IPS-15b (cell line): ENCODE measurements at regions not wholly inside any gene's neighbourhood (a gene's known extent, or its start where the extent isn't known, plus 50 kb on each side); places are given as distances from the start of the nearest gene placed in this dataset.

Experiments
- H3K27me3 ChIP-seq: one replicate; pipeline ENCODE4 v1.6.1; 2013; ENCODE audit warnings: low read length; ENCODE audit not compliant: control insufficient read depth, insufficient read depth
- H3K36me3 ChIP-seq: one replicate; pipeline ENCODE4 v1.6.1; 2013; ENCODE audit warnings: low read length; ENCODE audit not compliant: control insufficient read depth, insufficient read depth
- H3K4me1 ChIP-seq: one replicate; pipeline ENCODE4 v1.6.1; 2013; ENCODE audit warnings: mild to moderate bottlenecking, low read length; ENCODE audit not compliant: control insufficient read depth, insufficient read depth
- H3K4me3 ChIP-seq: one replicate; pipeline ENCODE4 v1.5.1; 2013; ENCODE audit warnings: low read depth, low read length
- H3K9ac ChIP-seq: one replicate; pipeline ENCODE4 v1.6.1; 2013; ENCODE audit warnings: low read depth, mild to moderate bottlenecking, low read length
- H3K9me3 ChIP-seq: one replicate; pipeline ENCODE4 v1.6.1; 2013; ENCODE audit warnings: mild to moderate bottlenecking, low read length; ENCODE audit not compliant: control insufficient read depth, insufficient read depth

GRCh38 chr2:22628906-22629305 is 756.1 kb upstream of the KLHL29 start:
- no peak overlapping the region for H3K4me3 ChIP-seq
- H3K4me1 ChIP-seq: no peaks in the 10 kb centered on the region
- H3K9ac ChIP-seq: no peak overlapping the region
- H3K36me3 ChIP-seq: no peaks in the 10 kb centered on the region
- no peaks in the 10 kb centered on the region for H3K9me3 ChIP-seq
- H3K27me3 ChIP-seq: no peaks in the 10 kb centered on the region

- Histone ChIP-seq H3K4me3 (no peak overlapping the region), H3K4me1 (no peaks in the 10 kb centered on the region), H3K36me3 (no peaks in the 10 kb centered on the region), H3K9ac (no peak overlapping the region), H3K27me3 (no peaks in the 10 kb centered on the region), H3K9me3 (no peaks in the 10 kb centered on the region)
These were observed 750.8 kb upstream of the KLHL29 start for GRCh38 chr2:22634167-22634566.

- Histone ChIP-seq H3K27me3 (no peaks in the 10 kb centered on the region), H3K9me3 (no peaks in the 10 kb centered on the region), H3K36me3 (no peaks in the 10 kb centered on the region), H3K4me1 (no peaks in the 10 kb centered on the region), H3K4me3 (no peak overlapping the region), H3K9ac (no peak overlapping the region)
These were observed 728.6 kb upstream of the KLHL29 start for GRCh38 chr2:22656426-22656825.

GRCh38 chr2:22673529-22673928 is 711.5 kb upstream of the KLHL29 start:
- Histone ChIP-seq H3K4me3 (no peak overlapping the region), H3K36me3 (no peaks in the 10 kb centered on the region), H3K4me1 (no peaks in the 10 kb centered on the region), H3K9ac (no peak overlapping the region), H3K9me3 (no peaks in the 10 kb centered on the region), H3K27me3 (no peaks in the 10 kb centered on the region)

- Histone ChIP-seq H3K27me3 (no peaks in the 10 kb centered on the region), H3K9me3 (no peaks in the 10 kb centered on the region), H3K36me3 (no peaks in the 10 kb centered on the region), H3K4me1 (no peaks in the 10 kb centered on the region), H3K9ac (no peak overlapping the region), H3K4me3 (no peak overlapping the region)
These were observed 701.1 kb upstream of the KLHL29 start for GRCh38 chr2:22683914-22684313.

GRCh38 chr2:22690096-22690495 is 694.9 kb upstream of the KLHL29 start:
- peaks cover 4% of the 10 kb centered on the region for H3K4me1 ChIP-seq
- no peaks in the 10 kb centered on the region for H3K9me3 ChIP-seq
- H3K4me3 ChIP-seq: no peak overlapping the region
- H3K36me3 ChIP-seq: no peaks in the 10 kb centered on the region
- no peaks in the 10 kb centered on the region for H3K27me3 ChIP-seq
- no peak overlapping the region for H3K9ac ChIP-seq

- Histone ChIP-seq H3K9me3 (no peaks in the 10 kb centered on the region), H3K9ac (no peak overlapping the region), H3K36me3 (no peaks in the 10 kb centered on the region), H3K4me1 (peaks cover 9% of the 10 kb centered on the region), H3K27me3 (no peaks in the 10 kb centered on the region), H3K4me3 (no peak overlapping the region)
These were observed 693.3 kb upstream of the KLHL29 start for GRCh38 chr2:22691666-22692065.

GRCh38 chr2:22692746-22693145 is 692.2 kb upstream of the KLHL29 start:
- H3K4me1 ChIP-seq: peaks cover 9% of the 10 kb centered on the region
- no peaks in the 10 kb centered on the region for H3K9me3 ChIP-seq
- H3K36me3 ChIP-seq: no peaks in the 10 kb centered on the region
- H3K4me3 ChIP-seq: no peak overlapping the region
- H3K9ac ChIP-seq: no peak overlapping the region
- H3K27me3 ChIP-seq: no peaks in the 10 kb centered on the region

- Histone ChIP-seq H3K4me1 (peaks cover 9% of the 10 kb centered on the region), H3K4me3 (no peak overlapping the region), H3K9me3 (no peaks in the 10 kb centered on the region), H3K36me3 (no peaks in the 10 kb centered on the region), H3K9ac (no peak overlapping the region), H3K27me3 (no peaks in the 10 kb centered on the region)
These were observed 690.7 kb upstream of the KLHL29 start for GRCh38 chr2:22694300-22694699.

- Histone ChIP-seq H3K9ac (no peak overlapping the region), H3K9me3 (no peaks in the 10 kb centered on the region), H3K4me1 (peaks cover 9% of the 10 kb centered on the region), H3K36me3 (no peaks in the 10 kb centered on the region), H3K4me3 (no peak overlapping the region), H3K27me3 (no peaks in the 10 kb centered on the region)
These were observed 690.1 kb upstream of the KLHL29 start for GRCh38 chr2:22694856-22695255.

GRCh38 chr2:22697054-22697788 is 687.8 kb upstream of the KLHL29 start:
- Histone ChIP-seq H3K27me3 (no peaks in the 10 kb centered on the region), H3K4me3 (no peak overlapping the region), H3K9ac (no peak overlapping the region), H3K9me3 (no peaks in the 10 kb centered on the region), H3K36me3 (no peaks in the 10 kb centered on the region), H3K4me1 (peaks cover 9% of the 10 kb centered on the region)

- no peaks in the 10 kb centered on the region for H3K36me3 ChIP-seq
- H3K9ac ChIP-seq: no peak overlapping the region
- H3K4me1 ChIP-seq: no peaks in the 10 kb centered on the region
- H3K9me3 ChIP-seq: no peaks in the 10 kb centered on the region
- no peaks in the 10 kb centered on the region for H3K27me3 ChIP-seq
- no peak overlapping the region for H3K4me3 ChIP-seq
These were observed 683.3 kb upstream of the KLHL29 start for GRCh38 chr2:22701561-22702160.
